Fibroblast of lung (primary cell): ENCODE measurements at regions not wholly inside any gene's neighbourhood (a gene's known extent, or its start where the extent isn't known, plus 50 kb on each side); places are given as distances from the start of the nearest gene placed in this dataset.

ENCODE experiments used
- DNase-seq, 2 donors: peaks; one replicate each; pipeline versions ENCODE4 v3.0.0 to v3.0.0-alpha.2; 2010; ENCODE audit warnings: low read depth in 2 of 2
- H2AFZ ChIP-seq: 2 replicates; pipeline ENCODE4 v1.5.1; 2012; ENCODE audit warnings: low read length, control low read depth, inconsistent platforms
- H3K27ac ChIP-seq: 2 replicates; pipeline ENCODE4 v1.5.1; 2011; ENCODE audit warnings: low read length, control low read depth; ENCODE audit not compliant: insufficient read depth
- H3K27me3 ChIP-seq: 2 replicates; pipeline ENCODE4 v1.5.1; 2011; ENCODE audit warnings: mild to moderate bottlenecking, low read length; ENCODE audit not compliant: control insufficient read depth, insufficient read depth
- H3K36me3 ChIP-seq: 2 replicates; pipeline ENCODE4 v1.5.1; 2011; ENCODE audit warnings: low read length; ENCODE audit not compliant: control insufficient read depth, insufficient read depth
- H3K4me1 ChIP-seq: 2 replicates; pipeline ENCODE4 v1.5.1; 2011; ENCODE audit warnings: low read length; ENCODE audit not compliant: control insufficient read depth, insufficient read depth; ENCODE audit errors: extremely low read depth
- H3K4me2 ChIP-seq: 2 replicates; pipeline ENCODE4 v1.5.1; 2011; ENCODE audit warnings: low read length, control low read depth; ENCODE audit not compliant: insufficient read depth; ENCODE audit errors: extremely low read depth
- H3K4me3 ChIP-seq, 4 experiments: fragments of 200-600 bp in 1 of 4; sonication (generic) in 1 of 4; replicated peaks in 1 of 4; 2 replicates each; pipeline ENCODE4 v1.5.1; 2011 to 2016; ENCODE audit warnings: low read length in 4 of 4, low read depth in 3 of 4, mild to moderate bottlenecking in 3 of 4, control low read depth in 2 of 4, inconsistent platforms in 1 of 4, mixed read lengths in 1 of 4; ENCODE audit not compliant: insufficient read depth in 1 of 4; ENCODE audit errors: control extremely low read depth in 1 of 4
- H3K79me2 ChIP-seq: 2 replicates; pipeline ENCODE4 v1.5.1; 2012; ENCODE audit warnings: mild to moderate bottlenecking, low read length, inconsistent platforms; ENCODE audit not compliant: control insufficient read depth, insufficient read depth
- H3K9ac ChIP-seq: 2 replicates; pipeline ENCODE4 v1.5.1; 2011; ENCODE audit warnings: mild to moderate bottlenecking, low read length, control low read depth; ENCODE audit not compliant: insufficient read depth
- H3K9me3 ChIP-seq: 2 replicates; pipeline ENCODE4 v1.5.1; 2012; ENCODE audit warnings: low read depth, low read length; ENCODE audit not compliant: control insufficient read depth, insufficient read depth
- H4K20me1 ChIP-seq: 2 replicates; pipeline ENCODE4 v1.5.1; 2011; ENCODE audit warnings: low read length; ENCODE audit not compliant: control insufficient read depth, insufficient read depth; ENCODE audit errors: extremely low read depth
- CTCF ChIP-seq, 2 donors: IDR thresholded peaks in 1 of 2; conservative IDR thresholded peaks in 1 of 2; 1 replicate in 1 of 2; 2 replicates in 1 of 2; pipeline ENCODE4 v1.5.1; 2011 to 2012; ENCODE audit warnings: low read length in 2 of 2, control low read depth in 1 of 2, inconsistent platforms in 1 of 2, low read depth in 1 of 2, mild to moderate bottlenecking in 1 of 2
- EZH2 ChIP-seq: IDR thresholded peaks from 2 replicates; pipeline ENCODE4 v1.5.1; 2012; ENCODE audit warnings: low read length, control low read depth, mild to moderate bottlenecking; ENCODE audit errors: missing control alignments

- no peak overlapping the region for H3K27ac ChIP-seq
- TF ChIP-seq CTCF (conservative IDR thresholded peaks at IDR 0.05 in 1 of 2, IDR thresholded peaks at IDR 0.05 in 1 of 2; ENCODE audit: low read depth in 1 of 2, low read length in 2 of 2) (no peak), EZH2 (no peak)
- no peak for DNase-seq
- H3K4me2 ChIP-seq, result no peak overlapping the region
- no peaks in the 10 kb centered on the region for H3K9me3 ChIP-seq
- H3K36me3 ChIP-seq, result no peaks in the 10 kb centered on the region
- no peaks in the 10 kb centered on the region for H4K20me1 ChIP-seq
- H2AFZ ChIP-seq, result no peak overlapping the region
- no peak overlapping the region for H3K4me3 ChIP-seq
- H3K27me3 ChIP-seq, result no peaks in the 10 kb centered on the region
- no peaks in the 10 kb centered on the region for H3K4me1 ChIP-seq
- H3K9ac ChIP-seq, result no peak overlapping the region
- no peaks in the 10 kb centered on the region for H3K79me2 ChIP-seq
Observed at GRCh38 chr3:154981201-154981600, 98.9 kb upstream of the MME start.

- no peaks in the 10 kb centered on the region for H4K20me1 ChIP-seq
- no peaks in the 10 kb centered on the region for H3K36me3 ChIP-seq
- no peaks in the 10 kb centered on the region for H3K9me3 ChIP-seq
- H3K4me1 ChIP-seq, result no peaks in the 10 kb centered on the region
- no peak overlapping the region for H3K4me2 ChIP-seq
- H2AFZ ChIP-seq, result no peak overlapping the region
- no peak overlapping the region for H3K4me3 ChIP-seq
- TF ChIP-seq CTCF (conservative IDR thresholded peaks at IDR 0.05 in 1 of 2, IDR thresholded peaks at IDR 0.05 in 1 of 2; ENCODE audit: low read depth in 1 of 2, low read length in 2 of 2) (no peak), EZH2 (no peak)
- H3K27ac ChIP-seq, result no peak overlapping the region
- H3K79me2 ChIP-seq, result no peaks in the 10 kb centered on the region
- no peak for DNase-seq
- H3K9ac ChIP-seq, result no peak overlapping the region
- H3K27me3 ChIP-seq, result no peaks in the 10 kb centered on the region
Observed at GRCh38 chr3:154979331-154979730, 100.8 kb upstream of the MME start.

DNA sequence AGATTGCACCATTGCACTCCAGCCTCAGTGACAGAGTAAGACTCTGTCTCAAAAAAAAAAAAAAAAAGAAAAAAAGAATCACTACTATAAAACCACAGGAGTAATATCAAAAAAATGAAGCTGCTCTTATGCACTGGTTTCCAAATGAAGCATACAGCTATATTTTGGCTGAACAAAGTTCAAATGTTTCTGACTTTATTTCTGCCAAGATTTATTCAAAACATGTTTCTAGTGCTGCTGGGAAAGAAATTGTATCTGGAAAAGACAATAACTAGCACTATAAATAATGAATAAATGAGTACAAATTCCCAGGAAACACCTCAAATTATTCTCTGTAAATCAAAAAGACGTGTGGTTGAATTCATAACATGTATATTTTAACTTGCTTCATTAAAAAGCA, 102.5 kb upstream of the MME start:
- Histone ChIP-seq H4K20me1 (no peaks in the 10 kb centered on the region), H3K27me3 (no peaks in the 10 kb centered on the region), H3K4me2 (no peak overlapping the region), H3K9ac (no peak overlapping the region), H3K27ac (no peak overlapping the region), H3K9me3 (no peaks in the 10 kb centered on the region), H3K4me3 (no peak overlapping the region), H3K36me3 (no peaks in the 10 kb centered on the region), H2AFZ (no peak overlapping the region), H3K79me2 (no peaks in the 10 kb centered on the region), H3K4me1 (no peaks in the 10 kb centered on the region)
- TF ChIP-seq EZH2 (no peak), CTCF (conservative IDR thresholded peaks at IDR 0.05 in 1 of 2, IDR thresholded peaks at IDR 0.05 in 1 of 2; ENCODE audit: low read depth in 1 of 2, low read length in 2 of 2) (no peak)
- DNase-seq, result no peak
